Endothelial cell of umbilical vein (primary cell): ENCODE measurements at regions not wholly inside any gene's neighbourhood (a gene's known extent, or its start where the extent isn't known, plus 50 kb on each side); places are given as distances from the start of the nearest gene placed in this dataset.

Experiments used
- BruUV-seq: library from RNA; stranded (reverse); fragments of 400-500 nt; replicated peaks from 2 replicates; lab custom pipeline; 2021; lab: Mats Ljungman, UMichigan
- CTCF ChIA-PET: fragments of 300-600, 350-600 bp; sonication (Branson Sonifier 250); formaldehyde crosslinking; loops from one replicate; lab custom pipeline; 2021; ENCODE audit warnings: antibody characterized with exemption, inconsistent platforms; lab: Charles Lee
- POLR2A ChIA-PET: fragments of 300-600, 350-600 bp; sonication (Branson Sonifier 250); formaldehyde crosslinking; loops from one replicate; lab custom pipeline; 2021; ENCODE audit warnings: antibody characterized with exemption, inconsistent platforms; lab: Charles Lee
- DNase-seq: peaks from one replicate; pipeline ENCODE4 v3.0.0-alpha.2; 2011; ENCODE audit warnings: low read depth, low spot score
- FAIRE-seq: peaks from 2 replicates; lab custom pipeline; 2011; peaks lifted over from hg19 to GRCh38; lab: Jason Lieb, UNC
- H2AFZ ChIP-seq: 2 replicates; pipeline ENCODE4 v1.6.0; 2012; ENCODE audit warnings: low read depth, low read length, control low read depth, inconsistent platforms
- H3K27ac ChIP-seq: 2 replicates; pipeline ENCODE4 v1.5.1; 2011; ENCODE audit warnings: low read depth, mild to moderate bottlenecking, control low read depth, low read length, moderate library complexity; ENCODE audit not compliant: insufficient read depth
- H3K27me3 ChIP-seq, 2 experiments: 2 replicates each; pipeline versions ENCODE4 v1.6.0 to v1.6.1; 2011; ENCODE audit warnings: low read length in 2 of 2, mixed read lengths in 1 of 2; ENCODE audit not compliant: control insufficient read depth in 2 of 2, insufficient read depth in 2 of 2
- H3K36me3 ChIP-seq, 2 experiments: 2 replicates in 1 of 2; 3 replicates in 1 of 2; pipeline ENCODE4 v1.5.1; 2011; ENCODE audit warnings: low read length in 2 of 2, mild to moderate bottlenecking in 1 of 2, moderate library complexity in 1 of 2; ENCODE audit not compliant: control insufficient read depth in 2 of 2, insufficient read depth in 2 of 2; ENCODE audit errors: extremely low read depth in 1 of 2
- H3K4me1 ChIP-seq: 3 replicates; pipeline ENCODE4 v1.5.1; 2011; ENCODE audit warnings: mild to moderate bottlenecking, low read length; ENCODE audit not compliant: control insufficient read depth, insufficient read depth; ENCODE audit errors: extremely low read depth
- H3K4me2 ChIP-seq: 2 replicates; pipeline ENCODE4 v1.6.1; 2011; ENCODE audit warnings: low read length, control low read depth, mixed read lengths; ENCODE audit not compliant: insufficient read depth
- H3K4me3 ChIP-seq, 3 experiments: fragments of 200-600 bp in 1 of 3; sonication (generic), shearing (Covaris generic) in 1 of 3; replicated peaks in 1 of 3; 2 replicates each; pipeline ENCODE4 v1.5.1; 2011 to 2016; ENCODE audit warnings: control low read depth in 3 of 3, low read length in 3 of 3, mild to moderate bottlenecking in 2 of 3, inconsistent platforms in 1 of 3, low read depth in 1 of 3, moderate library complexity in 1 of 3; ENCODE audit not compliant: insufficient read depth in 1 of 3
- H3K79me2 ChIP-seq: 2 replicates; pipeline ENCODE4 v1.6.0; 2012; ENCODE audit warnings: low read length, inconsistent platforms; ENCODE audit not compliant: control insufficient read depth, insufficient read depth
- H3K9ac ChIP-seq: replicated peaks from 2 replicates; pipeline ENCODE3; 2011; ENCODE audit warnings: low read length, control low read depth; ENCODE audit not compliant: insufficient read depth; ENCODE audit errors: extremely low read depth
- H3K9me1 ChIP-seq: replicated peaks from 3 replicates; pipeline ENCODE4 v1.6.0; 2011; ENCODE audit warnings: mild to moderate bottlenecking, low read length; ENCODE audit not compliant: control insufficient read depth, insufficient read depth; ENCODE audit errors: extremely low read depth
- H3K9me3 ChIP-seq: replicated peaks from 2 replicates; pipeline ENCODE4 v1.5.1; 2012; ENCODE audit warnings: low read length, inconsistent platforms; ENCODE audit not compliant: control insufficient read depth, insufficient read depth
- H4K20me1 ChIP-seq: replicated peaks from 2 replicates; pipeline ENCODE3; 2011; ENCODE audit warnings: mild to moderate bottlenecking, low read length; ENCODE audit not compliant: control insufficient read depth, insufficient read depth; ENCODE audit errors: extremely low read depth
- FOS ChIP-seq: IDR thresholded peaks from 2 replicates; pipeline ENCODE4 v1.6.1; 2011; ENCODE audit warnings: mild to moderate bottlenecking, low read length, moderate library complexity, borderline replicate concordance; ENCODE audit not compliant: insufficient read depth
- GATA2 ChIP-seq: IDR thresholded peaks from 2 replicates; pipeline ENCODE4 v1.7.0; 2011; ENCODE audit warnings: low read depth, mild to moderate bottlenecking, moderate library complexity, mixed read lengths, low read length; ENCODE audit not compliant: insufficient read length, insufficient read depth
- JUN ChIP-seq: IDR thresholded peaks from 2 replicates; pipeline ENCODE4 v1.6.1; 2011; ENCODE audit warnings: borderline replicate concordance, low read depth; ENCODE audit not compliant: insufficient read length, insufficient read depth
- dilution Hi-C: fragments of 300-500 bp; cut with MboI; formaldehyde crosslinking; loops from one replicate; pipeline ENCODE4 v1.15.0; 2019; ENCODE audit warnings: low sequenced_read_pairs; ENCODE audit not compliant: extremely low pct_ligation_motif_present
- intact Hi-C: fragments of 100-400 bp; cut with micrococcal nuclease; formaldehyde crosslinking; loops from one replicate; pipeline ENCODE4 v1.10.0; 2022
- TF ChIP-seq, protein P1 (sequence below), 2 donors: IDR thresholded peaks; 1 replicate in 1 of 2; 2 replicates in 1 of 2; pipeline ENCODE4 v1.5.1; 2011; ENCODE audit warnings: low read length in 2 of 2, mild to moderate bottlenecking in 2 of 2, moderate library complexity in 2 of 2, control low read depth in 1 of 2, inconsistent platforms in 1 of 2, low read depth in 1 of 2; ENCODE audit not compliant: insufficient read depth in 1 of 2; ENCODE audit errors: extremely low read depth in 1 of 2

DNA sequence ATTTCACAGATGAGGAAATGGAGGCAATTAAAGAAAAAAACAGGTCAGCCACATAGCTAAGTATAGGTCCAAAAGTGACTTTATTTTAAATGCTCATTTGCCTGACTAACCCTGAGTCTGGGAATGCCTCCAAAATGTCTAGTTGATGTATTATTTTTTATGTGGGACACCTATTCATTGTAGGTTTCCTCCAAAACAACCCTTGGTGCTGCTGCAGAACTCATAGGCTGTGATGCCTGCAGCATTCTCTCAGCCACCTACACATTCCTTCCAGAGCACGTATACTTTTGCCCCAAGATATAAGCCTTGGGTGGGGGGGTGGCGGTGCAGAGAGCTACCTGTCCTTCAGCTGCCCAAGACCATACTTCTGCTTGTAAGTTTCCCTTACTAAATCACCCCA lies 77.4 kb downstream of the MSX2 start:
- H3K4me2 ChIP-seq: no peak overlapping the region
- no peaks in the 10 kb centered on the region for H3K79me2 ChIP-seq
- ChIA-PET POLR2A (no interaction called here), CTCF (no interaction called here)
- H3K4me1 ChIP-seq: no peaks in the 10 kb centered on the region
- no peaks in the 10 kb centered on the region for H3K27me3 ChIP-seq
- DNase-seq: no peak
- no peaks in the 10 kb centered on the region for H3K36me3 ChIP-seq
- no peak overlapping the region for H3K27ac ChIP-seq
- H3K9me3 ChIP-seq: no peaks in the 10 kb centered on the region
- no peak overlapping the region for H3K9ac ChIP-seq
- intact Hi-C loops: no loop called here
- dilution Hi-C loops: no loop called here
- no peak for TF ChIP-seq GATA2
- TF ChIP-seq, protein P1, sequence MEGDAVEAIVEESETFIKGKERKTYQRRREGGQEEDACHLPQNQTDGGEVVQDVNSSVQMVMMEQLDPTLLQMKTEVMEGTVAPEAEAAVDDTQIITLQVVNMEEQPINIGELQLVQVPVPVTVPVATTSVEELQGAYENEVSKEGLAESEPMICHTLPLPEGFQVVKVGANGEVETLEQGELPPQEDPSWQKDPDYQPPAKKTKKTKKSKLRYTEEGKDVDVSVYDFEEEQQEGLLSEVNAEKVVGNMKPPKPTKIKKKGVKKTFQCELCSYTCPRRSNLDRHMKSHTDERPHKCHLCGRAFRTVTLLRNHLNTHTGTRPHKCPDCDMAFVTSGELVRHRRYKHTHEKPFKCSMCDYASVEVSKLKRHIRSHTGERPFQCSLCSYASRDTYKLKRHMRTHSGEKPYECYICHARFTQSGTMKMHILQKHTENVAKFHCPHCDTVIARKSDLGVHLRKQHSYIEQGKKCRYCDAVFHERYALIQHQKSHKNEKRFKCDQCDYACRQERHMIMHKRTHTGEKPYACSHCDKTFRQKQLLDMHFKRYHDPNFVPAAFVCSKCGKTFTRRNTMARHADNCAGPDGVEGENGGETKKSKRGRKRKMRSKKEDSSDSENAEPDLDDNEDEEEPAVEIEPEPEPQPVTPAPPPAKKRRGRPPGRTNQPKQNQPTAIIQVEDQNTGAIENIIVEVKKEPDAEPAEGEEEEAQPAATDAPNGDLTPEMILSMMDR (IDR thresholded peaks at IDR 0.05; ENCODE audit: extremely low read depth in 1 of 2, insufficient read depth in 1 of 2, low read depth in 1 of 2, low read length in 2 of 2): no peak
- no peaks in the 10 kb centered on the region for H3K9me1 ChIP-seq
- no peak overlapping the region for H3K4me3 ChIP-seq
- H4K20me1 ChIP-seq: no peaks in the 10 kb centered on the region
- H2AFZ ChIP-seq: no peak overlapping the region
- no TSS peak for BruUV-seq
- no peak for FAIRE-seq

DNA sequence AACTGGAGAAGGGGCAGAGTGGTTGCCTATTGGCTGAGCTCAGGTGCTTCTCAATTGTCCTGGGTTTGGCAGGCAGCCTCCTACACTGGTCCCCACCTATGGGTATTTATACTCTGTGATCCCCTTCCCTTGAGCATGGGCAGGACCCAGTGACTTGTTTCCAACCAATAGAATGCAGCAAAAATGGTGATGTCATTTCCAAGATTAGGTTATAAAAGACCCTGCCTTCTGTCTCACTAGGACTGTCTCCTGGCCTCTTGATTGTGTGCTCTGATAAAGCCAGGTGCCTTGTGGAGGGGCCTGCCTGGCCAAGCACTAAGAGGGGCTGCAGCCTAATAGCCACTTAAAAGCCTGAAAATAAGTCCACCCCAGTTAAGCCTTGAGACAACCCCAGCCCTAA lies 76.1 kb downstream of the MSX2 start:
- CTCF ChIA-PET: no interaction called here
- no peak for FAIRE-seq

More for the DNA sequence above, 76.1 kb downstream of the MSX2 start:
- no peaks in the 10 kb centered on the region for H3K9me3 ChIP-seq
- H3K36me3 ChIP-seq: no peaks in the 10 kb centered on the region
- H3K4me3 ChIP-seq: no peak overlapping the region
- H3K9ac ChIP-seq: no peak overlapping the region
- H4K20me1 ChIP-seq: no peaks in the 10 kb centered on the region
- TF ChIP-seq FOS (no peak), JUN (no peak), GATA2 (no peak)
- H3K4me1 ChIP-seq: no peaks in the 10 kb centered on the region
- POLR2A ChIA-PET: no interaction called here
- DNase-seq: no peak
- BruUV-seq: no TSS peak
- H3K9me1 ChIP-seq: no peaks in the 10 kb centered on the region
- H3K27ac ChIP-seq: no peak overlapping the region
- dilution Hi-C loops: no loop called here
- H3K27me3 ChIP-seq: no peaks in the 10 kb centered on the region
- H2AFZ ChIP-seq: no peak overlapping the region
- H3K4me2 ChIP-seq: no peak overlapping the region
- no peaks in the 10 kb centered on the region for H3K79me2 ChIP-seq
- intact Hi-C loops: no loop called here
